ENCODE measurements at regions not wholly inside any gene's neighbourhood (a gene's known extent, or its start where the extent isn't known, plus 50 kb on each side); places are given as distances from the start of the nearest gene placed in this dataset.

DNA sequence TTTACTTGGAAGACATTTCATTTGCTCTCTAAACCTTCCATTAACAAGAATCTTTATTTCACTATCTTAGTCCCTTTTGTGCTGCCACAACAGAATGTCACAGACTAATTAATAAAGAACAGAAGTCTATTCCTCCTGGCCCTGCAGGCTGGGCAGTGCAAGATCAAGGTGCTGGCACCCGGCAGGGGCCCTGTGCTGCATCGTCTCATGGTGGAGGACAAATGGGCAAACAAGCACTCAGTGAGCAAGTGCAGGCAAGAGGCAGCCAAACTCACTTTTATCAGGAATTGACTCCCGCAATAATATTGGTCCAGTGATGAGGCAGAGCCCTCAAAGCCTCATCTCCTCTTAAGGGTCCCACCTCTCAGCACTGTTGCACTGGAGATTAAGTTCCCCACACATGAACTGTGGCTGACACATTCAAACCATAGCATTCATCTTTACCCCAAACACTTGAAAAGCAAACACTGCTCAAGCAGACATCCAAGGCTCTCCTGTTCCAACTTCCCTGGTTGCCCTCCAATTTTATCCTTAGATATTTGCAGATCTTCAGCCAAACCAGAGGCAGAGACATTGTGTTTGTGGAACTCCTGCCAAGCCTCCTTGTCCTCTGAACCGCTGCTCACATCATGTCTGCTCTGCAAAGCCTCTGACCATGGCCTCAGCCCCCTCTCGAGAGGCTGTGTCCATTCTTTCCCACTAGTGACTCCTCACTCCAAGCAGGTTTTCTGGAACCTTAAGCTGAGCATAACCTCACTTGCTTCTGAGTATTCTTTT, 404.4 kb upstream of the SOX11 start:
- no peak overlapping the region for H3K4me3 ChIP-seq (ENCODE audit: low read depth, low read length)
- DNase-seq (ENCODE audit: low read depth), result peak; percentile 45
- TF ChIP-seq, protein P1, sequence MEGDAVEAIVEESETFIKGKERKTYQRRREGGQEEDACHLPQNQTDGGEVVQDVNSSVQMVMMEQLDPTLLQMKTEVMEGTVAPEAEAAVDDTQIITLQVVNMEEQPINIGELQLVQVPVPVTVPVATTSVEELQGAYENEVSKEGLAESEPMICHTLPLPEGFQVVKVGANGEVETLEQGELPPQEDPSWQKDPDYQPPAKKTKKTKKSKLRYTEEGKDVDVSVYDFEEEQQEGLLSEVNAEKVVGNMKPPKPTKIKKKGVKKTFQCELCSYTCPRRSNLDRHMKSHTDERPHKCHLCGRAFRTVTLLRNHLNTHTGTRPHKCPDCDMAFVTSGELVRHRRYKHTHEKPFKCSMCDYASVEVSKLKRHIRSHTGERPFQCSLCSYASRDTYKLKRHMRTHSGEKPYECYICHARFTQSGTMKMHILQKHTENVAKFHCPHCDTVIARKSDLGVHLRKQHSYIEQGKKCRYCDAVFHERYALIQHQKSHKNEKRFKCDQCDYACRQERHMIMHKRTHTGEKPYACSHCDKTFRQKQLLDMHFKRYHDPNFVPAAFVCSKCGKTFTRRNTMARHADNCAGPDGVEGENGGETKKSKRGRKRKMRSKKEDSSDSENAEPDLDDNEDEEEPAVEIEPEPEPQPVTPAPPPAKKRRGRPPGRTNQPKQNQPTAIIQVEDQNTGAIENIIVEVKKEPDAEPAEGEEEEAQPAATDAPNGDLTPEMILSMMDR (IDR thresholded peaks at IDR 0.05; ENCODE audit: control insufficient read depth, extremely low read depth, insufficient read depth), result no peak

DNA sequence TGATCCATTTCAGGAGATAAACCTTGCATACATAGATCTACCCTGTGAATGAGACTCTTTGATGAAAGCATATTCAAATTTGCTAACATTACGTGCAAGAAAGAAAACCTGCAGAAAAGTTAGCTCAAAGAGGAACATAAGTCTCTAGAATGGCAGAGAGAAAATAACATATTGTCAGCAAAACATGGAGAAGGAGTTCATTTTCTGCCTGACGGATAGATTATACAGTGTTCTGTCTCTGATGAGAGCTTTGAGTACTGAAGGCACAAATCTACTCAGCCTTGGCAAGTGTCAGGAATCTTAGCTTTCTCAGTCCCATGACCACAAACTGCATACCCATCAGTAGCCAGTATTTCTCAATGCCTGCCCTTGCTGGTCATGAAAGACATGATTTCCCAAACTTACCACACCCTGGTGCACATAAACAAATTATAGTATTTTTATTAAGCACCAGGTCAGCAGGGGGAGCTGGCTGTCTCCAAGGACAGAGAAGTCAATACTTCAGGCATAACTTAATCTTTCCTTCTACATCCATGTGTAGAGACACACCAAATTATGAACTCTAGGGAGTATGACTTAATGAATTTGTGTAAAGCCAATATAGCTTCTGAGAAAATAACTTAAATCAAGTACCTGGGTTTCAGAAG, 401.2 kb upstream of the SOX11 start:
- TF ChIP-seq, protein P1 (IDR thresholded peaks at IDR 0.05; ENCODE audit: control insufficient read depth, extremely low read depth, insufficient read depth), result peak; percentile 45
- H3K4me3 ChIP-seq (ENCODE audit: low read depth, low read length), result no peak overlapping the region
- no peak for DNase-seq (ENCODE audit: low read depth)

DNA sequence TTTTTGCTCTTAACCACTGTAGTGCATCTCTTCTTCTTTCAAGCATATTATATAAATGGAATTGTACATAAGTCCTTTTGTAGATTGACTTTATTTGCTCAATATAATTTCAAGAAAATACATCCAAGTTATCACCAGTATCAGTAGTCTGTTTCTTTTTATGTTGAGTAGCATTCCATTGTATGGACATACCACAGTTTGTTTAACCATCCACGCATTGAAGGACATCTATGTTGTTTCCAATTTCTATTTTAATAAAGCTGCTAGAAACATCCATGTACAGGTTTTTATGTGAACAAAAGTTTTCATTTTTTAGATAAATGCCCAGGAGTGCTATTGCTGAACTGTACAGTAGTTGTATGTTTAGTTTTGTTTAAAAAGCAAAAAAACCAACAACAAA, 387.5 kb upstream of the SOX11 start:
- DNase-seq (ENCODE audit: low read depth), result no peak
- H3K4me3 ChIP-seq (ENCODE audit: low read depth, low read length), result no peak overlapping the region
- TF ChIP-seq, protein P1 (IDR thresholded peaks at IDR 0.05; ENCODE audit: control insufficient read depth, extremely low read depth, insufficient read depth), result no peak

DNA sequence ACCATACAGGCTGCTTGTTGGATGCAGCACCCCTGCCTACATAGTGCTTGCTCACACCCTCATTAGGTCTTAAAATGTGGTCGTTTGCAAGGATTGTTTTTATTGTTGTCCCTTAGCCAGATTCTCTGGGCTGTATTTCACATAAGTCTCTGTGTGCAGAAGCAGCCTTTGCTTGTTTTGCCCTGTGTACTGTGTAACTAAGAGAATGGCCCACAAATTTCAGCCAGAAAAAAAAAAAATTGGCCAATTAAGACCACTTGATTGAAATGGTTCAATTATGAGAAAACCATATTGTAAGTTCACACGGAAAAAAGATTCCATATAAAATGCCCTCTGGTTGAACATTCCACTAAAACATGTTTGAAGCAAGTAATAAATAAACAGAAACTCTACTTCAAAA, 377.1 kb upstream of the SOX11 start:
- TF ChIP-seq, protein P1 (IDR thresholded peaks at IDR 0.05; ENCODE audit: control insufficient read depth, extremely low read depth, insufficient read depth), result no peak
- DNase-seq (ENCODE audit: low read depth), result no peak
- no peak overlapping the region for H3K4me3 ChIP-seq (ENCODE audit: low read depth, low read length)

DNA sequence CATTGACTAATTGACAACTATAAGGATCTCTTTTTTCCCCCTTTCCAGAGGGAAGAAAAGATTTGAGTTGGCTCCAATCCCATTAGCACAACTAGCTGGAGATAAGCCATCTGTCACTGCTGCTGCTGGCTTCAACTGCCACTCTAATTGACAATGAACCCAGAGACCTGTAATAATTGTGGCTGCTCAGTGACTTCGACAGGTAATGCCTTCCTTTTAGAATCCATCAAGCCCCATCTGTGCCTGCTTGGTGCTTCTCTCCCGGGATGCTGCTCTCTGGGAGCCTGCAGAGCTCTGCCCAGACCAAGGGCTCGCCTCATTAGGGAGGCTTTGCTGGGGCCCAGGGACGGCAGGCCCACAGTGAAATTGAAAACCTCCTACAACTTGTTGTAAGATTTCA, 376.7 kb upstream of the SOX11 start:
- TF ChIP-seq, protein P1 (IDR thresholded peaks at IDR 0.05; ENCODE audit: control insufficient read depth, extremely low read depth, insufficient read depth), result no peak
- DNase-seq (ENCODE audit: low read depth), result no peak
- H3K4me3 ChIP-seq (ENCODE audit: low read depth, low read length), result no peak overlapping the region

DNA sequence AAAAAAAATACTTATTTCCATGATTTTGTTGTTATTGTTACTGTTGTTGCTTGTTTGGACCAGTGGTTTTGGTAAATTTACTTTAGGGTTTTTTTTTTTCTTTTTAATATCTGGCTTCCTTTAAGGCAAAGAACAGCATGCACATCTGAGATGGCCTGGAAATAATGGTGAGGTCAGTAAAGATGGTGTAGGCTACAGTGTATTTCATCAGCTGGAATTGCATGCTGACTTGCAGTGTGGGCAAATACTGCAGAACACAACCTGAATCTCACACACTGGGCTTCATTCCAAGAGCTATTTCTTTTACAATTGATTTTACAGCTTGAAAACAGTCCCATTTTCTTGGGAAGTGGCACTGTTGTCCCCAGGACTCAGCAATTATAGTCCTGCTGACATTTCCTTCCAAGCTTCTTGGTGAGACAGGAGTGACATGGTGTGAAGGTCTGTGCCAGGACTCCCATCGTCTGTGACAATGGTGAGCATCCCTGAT, 376.1 kb upstream of the SOX11 start:
- TF ChIP-seq, protein P1 (IDR thresholded peaks at IDR 0.05; ENCODE audit: control insufficient read depth, extremely low read depth, insufficient read depth), result no peak
- no peak overlapping the region for H3K4me3 ChIP-seq (ENCODE audit: low read depth, low read length)
- peak; percentile 80 for DNase-seq (ENCODE audit: low read depth)
